C1 segment of cervical spinal cord (tissue), 14 donors: ENCODE measurements at regions not wholly inside any gene's neighbourhood (a gene's known extent, or its start where the extent isn't known, plus 50 kb on each side); places are given as distances from the start of the nearest gene placed in this dataset.

Experiments
- DNase-seq, 14 donors: peaks; one replicate each; lab custom pipeline; 2025; lab: John Stamatoyannopoulos, UW

GRCh38 chr12:67426067-67426466 lies 156.9 kb downstream of the CAND1 start:
- DNase-seq, result no peak

DNA sequence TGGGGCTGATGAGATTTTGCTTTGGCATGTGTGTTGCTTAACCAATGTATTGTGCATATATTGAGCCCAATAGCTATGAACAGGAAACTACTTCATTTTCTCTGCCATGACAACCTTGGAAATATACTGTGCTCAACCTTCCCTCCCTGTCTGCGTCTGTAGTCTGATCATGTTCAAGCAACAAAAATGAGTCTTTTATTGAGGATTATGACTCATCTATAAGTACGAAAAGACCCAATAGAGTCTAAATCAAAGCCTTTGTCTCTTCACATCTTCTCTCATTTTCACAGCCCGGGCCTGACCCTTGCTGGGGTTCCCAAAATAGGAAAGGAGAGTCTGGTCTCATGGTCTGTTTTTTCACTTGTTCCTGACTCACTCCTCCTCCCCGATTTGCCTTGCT lies 158.2 kb downstream of the CAND1 start:
- no peak for DNase-seq

DNA sequence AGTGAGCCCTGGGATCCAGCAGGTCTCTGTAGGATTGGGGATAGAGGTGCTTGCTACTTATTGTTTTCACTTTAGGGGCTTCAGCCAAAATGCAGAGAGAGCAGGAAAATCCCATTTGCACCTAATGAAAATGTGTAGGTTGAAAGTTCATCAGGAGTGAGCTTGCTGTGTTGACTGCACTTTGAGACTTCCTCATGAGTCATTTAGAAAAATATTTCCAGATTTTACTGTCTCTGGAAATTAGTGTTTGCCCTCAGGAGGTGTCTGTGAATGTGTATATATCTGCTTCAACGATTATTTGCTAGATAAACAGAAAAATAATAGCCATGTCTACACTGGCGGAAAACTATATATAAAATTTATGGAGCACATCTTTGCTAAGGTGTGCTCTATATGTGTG lies 159.3 kb downstream of the CAND1 start:
- no peak for DNase-seq

DNA sequence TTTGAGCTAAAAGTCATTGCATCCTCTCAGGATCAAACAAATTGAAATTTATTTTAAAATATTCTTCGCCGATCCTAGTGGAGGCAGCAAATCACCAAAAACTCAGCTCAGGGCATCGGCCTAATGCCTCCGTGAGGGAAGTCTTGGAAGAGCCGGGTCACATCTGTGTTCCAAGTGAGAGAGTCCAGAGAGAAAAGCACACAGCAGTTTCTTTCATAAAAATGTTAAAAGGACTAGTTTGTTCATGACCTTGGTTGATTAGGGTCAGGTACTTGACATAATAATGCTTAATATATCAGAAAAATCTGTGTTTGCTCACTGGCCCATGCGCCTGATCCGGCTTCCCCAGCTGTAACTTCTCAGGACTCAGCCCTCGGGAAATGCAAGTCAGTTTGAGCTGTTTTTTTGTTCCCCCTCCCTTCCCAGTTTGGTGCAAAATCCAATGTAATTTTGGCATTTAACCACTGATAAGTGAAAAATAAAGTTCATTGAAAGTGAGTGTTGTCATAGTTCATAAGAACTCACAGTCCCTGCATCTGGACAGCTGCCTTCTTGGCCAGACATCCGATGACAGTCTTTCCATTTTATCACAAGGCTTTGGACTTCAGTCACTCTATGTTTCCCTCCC lies 161.7 kb downstream of the CAND1 start:
- no peak for DNase-seq

- DNase-seq, result no peak
Observed at GRCh38 chr12:67431411-67432020, 162.4 kb downstream of the CAND1 start.

DNA sequence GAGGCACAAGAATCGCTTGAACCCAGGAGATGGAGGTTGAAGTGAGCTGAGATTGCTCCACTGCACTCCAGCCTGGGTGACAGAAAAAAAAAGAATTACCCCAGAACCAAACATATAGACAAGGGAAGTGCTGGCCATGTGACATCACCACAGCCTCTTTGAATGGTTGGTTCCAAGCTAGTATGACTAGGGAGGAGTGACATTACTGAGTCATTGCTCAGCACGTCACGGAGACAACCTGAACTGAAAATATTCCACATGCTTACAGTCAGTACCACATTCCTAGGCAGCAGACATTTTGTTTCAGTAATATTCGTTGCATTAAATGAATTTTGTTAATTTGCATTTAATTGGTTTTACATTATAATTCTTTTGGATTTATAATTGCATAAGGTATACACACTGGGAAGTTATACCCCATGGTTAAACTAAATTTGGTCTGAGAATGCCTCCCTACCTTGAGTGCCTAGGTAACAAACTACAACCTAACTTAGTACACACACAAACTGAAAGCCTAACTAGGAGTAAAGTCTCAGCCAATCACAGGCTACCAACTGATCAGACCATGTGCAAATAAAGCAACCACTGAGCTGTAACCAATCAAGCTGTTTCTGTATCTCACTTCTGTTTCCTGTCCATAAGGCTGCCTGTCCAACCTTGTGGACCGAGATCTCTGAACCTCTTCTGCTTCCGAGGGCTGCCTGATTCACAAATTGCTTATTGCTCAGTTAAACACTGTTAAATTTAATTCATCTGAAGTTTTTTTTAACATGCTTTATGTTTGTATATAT lies 164.4 kb downstream of the CAND1 start:
- DNase-seq, result no peak

- DNase-seq, result no peak
Observed at GRCh38 chr12:67434671-67435370, 165.7 kb downstream of the CAND1 start.

GRCh38 chr12:67436230-67436629 lies 167.1 kb downstream of the CAND1 start:
- DNase-seq, result no peak

DNA sequence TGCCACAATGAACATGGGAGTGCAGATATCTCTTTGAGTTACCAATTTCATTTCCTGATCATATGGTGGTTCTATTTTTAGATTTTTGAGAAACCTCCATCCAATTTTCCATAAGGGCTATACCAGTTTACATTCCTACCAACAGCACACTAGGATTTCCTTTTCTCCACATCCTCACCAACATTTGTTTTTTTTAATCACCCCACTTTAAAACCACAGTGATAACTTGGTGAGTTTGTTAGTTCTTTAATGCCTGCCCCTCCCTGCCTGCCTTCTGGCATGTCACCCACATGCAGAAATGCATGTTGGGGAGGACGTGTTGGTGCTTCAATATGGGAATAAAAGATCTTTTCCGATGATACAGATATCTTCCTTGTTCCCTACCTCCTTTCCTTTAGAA lies 167.9 kb downstream of the CAND1 start:
- no peak for DNase-seq

DNA sequence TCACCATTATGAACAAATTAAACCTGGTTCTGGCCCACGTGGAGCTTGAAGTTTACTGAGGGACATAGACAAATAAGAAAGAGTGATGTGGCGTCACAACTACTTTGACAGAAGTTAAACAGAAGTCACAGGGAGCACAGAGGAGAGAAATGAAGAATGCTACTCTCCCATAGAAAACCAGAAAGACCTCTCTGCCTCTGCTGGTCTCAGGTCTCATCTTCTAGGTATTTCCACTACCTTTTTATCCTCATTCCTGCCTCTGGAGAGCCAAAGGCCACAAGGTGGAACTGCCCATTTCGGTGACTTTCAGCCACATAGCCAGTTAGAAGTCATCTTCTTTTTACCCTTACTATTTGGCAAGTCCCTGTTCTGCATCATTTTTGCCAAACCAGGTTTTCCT lies 170.5 kb downstream of the CAND1 start:
- no peak for DNase-seq

DNA sequence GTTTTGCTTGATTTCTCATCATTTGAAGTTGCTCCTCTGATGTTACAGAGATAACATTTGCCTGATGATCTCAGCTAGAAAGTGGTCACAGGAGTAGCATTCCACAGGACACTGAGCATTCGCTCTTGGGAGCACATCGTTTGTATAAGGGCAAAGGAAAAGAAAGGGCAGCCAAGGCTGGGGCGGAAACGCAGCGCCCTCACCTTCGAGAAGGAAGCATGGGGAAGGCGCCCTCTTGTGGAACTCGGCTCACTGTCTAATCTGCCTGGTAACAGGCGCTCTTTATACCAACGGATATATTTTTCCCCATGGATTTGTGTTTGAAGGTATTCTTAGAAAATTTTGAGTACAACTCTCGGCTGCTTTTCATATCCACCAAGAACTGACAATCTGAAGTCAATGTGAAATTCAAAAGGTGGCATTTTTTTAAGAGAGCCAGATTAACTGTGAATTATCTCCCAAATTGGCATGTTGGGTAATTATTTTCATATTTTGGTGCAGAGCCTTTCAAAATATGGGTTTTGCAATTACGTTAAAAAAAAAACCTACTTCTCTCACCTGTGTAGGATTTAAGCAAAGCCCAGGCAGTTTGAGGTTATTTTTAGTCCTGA lies 172.7 kb downstream of the CAND1 start:
- peak in 10 of 14 donors; percentile 16 to 50 (median 32) for DNase-seq

GRCh38 chr12:67442347-67442841 lies 173.2 kb downstream of the CAND1 start:
- DNase-seq, result peak in 2 of 14 donors; percentile 16 to 68

DNA sequence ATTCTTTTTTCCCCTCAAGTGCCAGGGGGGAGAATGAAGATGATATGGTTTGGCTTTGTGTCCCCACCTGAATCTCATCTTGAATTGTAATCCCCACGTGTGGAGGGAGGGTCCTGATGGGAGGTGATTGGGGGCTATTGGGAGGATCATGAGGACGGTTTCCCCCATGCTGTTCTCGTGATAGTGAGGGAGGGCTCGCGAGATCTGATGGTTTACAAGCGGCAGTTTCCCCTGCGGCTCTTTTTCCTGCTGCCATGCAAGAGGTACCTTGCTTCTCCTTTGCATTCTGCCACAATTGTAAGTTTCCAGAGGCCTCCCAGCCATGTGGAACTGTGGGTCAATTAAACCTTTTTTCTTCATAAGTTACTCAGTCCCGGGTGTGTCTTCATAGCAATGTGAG lies 173.7 kb downstream of the CAND1 start:
- DNase-seq, result no peak

DNA sequence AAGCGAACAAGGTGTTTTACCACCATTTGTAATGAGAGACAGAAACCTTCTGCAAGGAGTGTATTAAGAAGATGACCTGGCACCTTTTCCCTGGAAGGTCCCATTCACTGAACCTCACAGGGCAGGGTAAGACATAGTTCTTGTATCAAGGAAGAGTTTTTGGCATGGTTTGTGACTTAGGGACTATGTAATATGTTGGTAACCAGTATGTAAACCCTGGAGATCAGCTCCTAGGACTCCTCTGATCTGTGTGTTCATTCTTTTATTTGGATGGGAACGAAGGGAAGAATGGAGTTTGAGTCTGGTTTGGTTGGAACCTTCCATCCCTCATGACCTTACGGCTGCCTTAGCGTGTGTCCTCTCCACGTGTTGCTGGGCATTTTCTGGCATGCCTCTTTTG lies 175.4 kb downstream of the CAND1 start:
- DNase-seq, result no peak

GRCh38 chr12:67446716-67447115 lies 177.6 kb downstream of the CAND1 start:
- DNase-seq, result no peak

DNA sequence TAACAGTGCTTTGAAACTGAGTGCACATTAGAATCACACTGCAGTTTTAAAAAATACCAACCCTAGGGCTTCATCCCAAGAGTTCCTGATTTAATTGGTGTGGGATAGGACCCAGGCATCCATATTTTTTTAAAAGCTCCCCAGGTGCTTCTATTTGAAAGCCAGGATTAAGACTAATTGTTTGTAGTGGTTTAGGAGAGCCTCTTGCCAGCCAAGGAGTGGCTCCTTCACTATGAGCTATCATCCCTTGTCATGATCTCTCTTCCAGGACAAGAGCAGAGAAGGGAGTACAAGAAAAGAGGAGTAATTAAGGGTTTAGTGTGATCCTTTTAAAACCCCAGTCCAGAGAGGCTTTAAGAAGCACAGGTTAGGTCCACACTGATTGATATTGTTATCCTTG lies 178.0 kb downstream of the CAND1 start:
- DNase-seq, result no peak

- DNase-seq, result no peak
Observed at GRCh38 chr12:67449591-67450052, 180.5 kb downstream of the CAND1 start.

DNA sequence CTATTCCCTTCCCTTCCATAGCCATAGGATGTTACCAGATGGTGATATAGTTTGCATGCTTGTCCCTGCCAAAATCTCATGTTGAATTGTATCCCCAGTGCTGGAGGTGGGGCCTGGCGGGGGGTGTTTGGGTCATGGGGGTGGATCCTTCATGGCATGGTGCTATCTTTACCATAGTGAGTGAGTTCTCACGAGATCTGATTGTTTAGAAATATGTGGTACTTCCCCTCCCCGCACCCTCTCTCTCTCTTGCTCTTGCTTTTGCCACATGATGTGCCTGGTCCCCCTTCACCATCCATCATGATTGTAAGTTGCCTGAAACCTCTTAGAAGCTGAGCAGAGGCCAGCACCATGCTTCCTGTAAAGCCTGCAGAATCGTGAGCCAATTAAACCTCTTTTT lies 181.3 kb downstream of the CAND1 start:
- DNase-seq, result no peak

DNA sequence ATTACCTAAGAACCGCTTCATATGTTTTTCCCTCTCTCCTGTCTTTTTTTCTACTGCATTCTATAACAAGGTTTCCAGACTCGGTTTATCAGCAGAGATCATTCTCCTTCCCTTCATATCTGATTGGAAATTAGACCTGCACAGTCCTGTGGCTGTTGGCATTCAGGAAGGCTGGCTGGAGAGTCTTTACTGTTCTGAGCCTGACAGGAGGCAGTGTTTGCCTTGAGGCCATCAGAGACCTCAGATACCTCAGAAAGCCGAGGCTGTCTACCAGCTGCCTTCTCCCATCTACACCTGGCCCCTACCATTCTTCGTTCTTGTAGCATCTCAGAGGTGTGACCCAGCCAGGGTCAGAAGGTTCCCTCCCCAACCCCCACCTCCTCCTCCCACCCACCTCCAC lies 182.0 kb downstream of the CAND1 start:
- no peak for DNase-seq

- no peak for DNase-seq
Observed at GRCh38 chr12:67452119-67452805, 183.1 kb downstream of the CAND1 start.

- DNase-seq, result no peak
Observed at GRCh38 chr12:67453191-67453590, 184.0 kb downstream of the CAND1 start.
